ENCODE measurements at regions not wholly inside any gene's neighbourhood (a gene's known extent, or its start where the extent isn't known, plus 50 kb on each side); places are given as distances from the start of the nearest gene placed in this dataset.

DNA sequence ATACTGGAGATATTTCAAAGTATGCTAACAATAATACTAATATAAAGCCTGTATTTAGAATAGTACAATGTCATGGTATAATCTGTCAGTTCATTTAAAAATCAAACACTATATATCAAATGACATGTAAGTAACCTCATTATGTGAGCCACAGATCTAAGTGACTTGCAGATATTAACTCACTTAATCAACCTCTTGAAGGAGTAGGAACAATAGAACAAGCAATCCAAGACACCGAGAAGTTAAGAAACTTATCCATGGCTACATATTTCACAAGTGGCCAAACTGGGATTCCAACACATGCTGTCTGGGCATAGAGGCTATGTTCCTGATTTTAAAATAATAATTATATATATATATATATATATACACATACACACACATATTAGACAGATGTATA is 554.0 kb downstream of the ARAP2 start:
- Histone ChIP-seq H3K23me2 (ENCODE audit: insufficient read length, low read depth, low read length, poor library complexity, severe bottlenecking) (no peaks in the 10 kb centered on the region), H3K27ac (ENCODE audit: insufficient read length, low read depth, low read length) (no peak overlapping the region), H4K5ac (ENCODE audit: insufficient read length, low read depth, low read length) (no peak overlapping the region), H3K4me2 (ENCODE audit: insufficient read depth, insufficient read length, low read length) (no peak overlapping the region), H2BK12ac (ENCODE audit: insufficient read length, low read depth, low read length) (no peak overlapping the region), H4K8ac (replicated peaks; ENCODE audit: insufficient read length, low read depth, low read length) (no peak overlapping the region), H3K14ac (ENCODE audit: insufficient read depth, low read length) (no peak overlapping the region), H2BK5ac (ENCODE audit: insufficient read length, low read length) (no peak overlapping the region), H3K18ac (ENCODE audit: insufficient read length, low read depth, low read length) (no peak overlapping the region), H2BK15ac (ENCODE audit: low read depth, low read length) (no peak overlapping the region), H3K9ac (ENCODE audit: extremely low read depth, insufficient read length, low read length) (no peak overlapping the region), H3K27me3 (ENCODE audit: insufficient read depth, low read length) (no peaks in the 10 kb centered on the region), H2AK5ac (ENCODE audit: insufficient read length, low read length) (no peak overlapping the region), H3K9me3 (ENCODE audit: control insufficient read depth, low read depth, low read length) (no peaks in the 10 kb centered on the region), H4K91ac (ENCODE audit: insufficient read length, low read depth, low read length) (no peak overlapping the region), H3K79me1 (ENCODE audit: insufficient read depth, low read depth, low read length, poor library complexity, severe bottlenecking) (no peaks in the 10 kb centered on the region), H3T11ph (ENCODE audit: low read length) (no peak overlapping the region), H3K79me2 (ENCODE audit: insufficient read depth, low read length) (no peaks in the 10 kb centered on the region), H3K23ac (ENCODE audit: insufficient read length, low read depth, low read length) (no peak overlapping the region), H3K4me1 (ENCODE audit: insufficient read depth, low read length) (no peaks in the 10 kb centered on the region), H4K20me1 (ENCODE audit: control insufficient read depth, insufficient read depth, insufficient read length) (no peaks in the 10 kb centered on the region), H2AFZ (ENCODE audit: low read length) (no peak overlapping the region), H3K4ac (ENCODE audit: low read depth, low read length) (no peak overlapping the region), H3K56ac (ENCODE audit: insufficient read length, low read depth, low read length) (no peak overlapping the region), H2BK120ac (ENCODE audit: low read depth, low read length, poor library complexity, severe bottlenecking) (no peak overlapping the region), H2BK20ac (ENCODE audit: low read depth, low read length, poor library complexity, severe bottlenecking) (no peak overlapping the region)
- Mint-ChIP-seq H3K4me3 (no peak overlapping the region), H3K4me1 (no peaks in the 10 kb centered on the region), H3K27ac (no peak overlapping the region), H3K27me3 (ENCODE audit: low read depth) (no peaks in the 10 kb centered on the region), H3K9me3 (peaks cover 3 to 4% of the 10 kb centered on the region in 2 experiments; a peak in 1 of 5 replicates), H3K36me3 (ENCODE audit: insufficient read depth in 1 of 3, low read depth in 3 of 3) (peaks cover 0 to 2% (median 0%) of the 10 kb centered on the region in 3 experiments; a peak in 1 of 7 replicates)
- no CpG with 5 or more reads among the region's 1 CpG for WGBS (ENCODE audit: extremely low coverage, insufficient read length, low lambda C conversion rate)
- TF ChIP-seq, protein P1, sequence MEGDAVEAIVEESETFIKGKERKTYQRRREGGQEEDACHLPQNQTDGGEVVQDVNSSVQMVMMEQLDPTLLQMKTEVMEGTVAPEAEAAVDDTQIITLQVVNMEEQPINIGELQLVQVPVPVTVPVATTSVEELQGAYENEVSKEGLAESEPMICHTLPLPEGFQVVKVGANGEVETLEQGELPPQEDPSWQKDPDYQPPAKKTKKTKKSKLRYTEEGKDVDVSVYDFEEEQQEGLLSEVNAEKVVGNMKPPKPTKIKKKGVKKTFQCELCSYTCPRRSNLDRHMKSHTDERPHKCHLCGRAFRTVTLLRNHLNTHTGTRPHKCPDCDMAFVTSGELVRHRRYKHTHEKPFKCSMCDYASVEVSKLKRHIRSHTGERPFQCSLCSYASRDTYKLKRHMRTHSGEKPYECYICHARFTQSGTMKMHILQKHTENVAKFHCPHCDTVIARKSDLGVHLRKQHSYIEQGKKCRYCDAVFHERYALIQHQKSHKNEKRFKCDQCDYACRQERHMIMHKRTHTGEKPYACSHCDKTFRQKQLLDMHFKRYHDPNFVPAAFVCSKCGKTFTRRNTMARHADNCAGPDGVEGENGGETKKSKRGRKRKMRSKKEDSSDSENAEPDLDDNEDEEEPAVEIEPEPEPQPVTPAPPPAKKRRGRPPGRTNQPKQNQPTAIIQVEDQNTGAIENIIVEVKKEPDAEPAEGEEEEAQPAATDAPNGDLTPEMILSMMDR (conservative IDR thresholded peaks at IDR 0.05): no peak
- DNase-seq: no peak

Data from H9 (cell line).